ENCODE measurements at regions not wholly inside any gene's neighbourhood (a gene's known extent, or its start where the extent isn't known, plus 50 kb on each side); places are given as distances from the start of the nearest gene placed in this dataset.

DNA sequence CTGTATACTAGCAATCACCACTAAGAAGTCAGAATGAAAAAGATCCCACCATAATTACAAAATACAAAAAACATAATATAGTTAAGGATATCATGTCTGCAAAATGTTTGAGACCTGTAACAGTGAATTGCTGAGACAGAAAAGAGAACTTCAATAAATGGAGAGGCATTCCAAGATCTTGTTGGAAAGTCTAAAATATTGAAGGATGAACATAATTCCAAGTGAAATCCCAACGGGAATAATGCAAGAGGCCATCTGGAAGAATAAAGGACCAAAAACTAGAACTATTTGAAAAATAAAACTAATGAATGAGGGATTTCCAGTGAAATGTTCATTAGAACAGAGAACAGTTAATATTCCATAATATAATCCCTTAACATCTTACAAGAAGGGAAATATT lies 110.9 kb downstream of the COL6A6 start:
- no peak for TF ChIP-seq POLR2A (IDR thresholded peaks at IDR 0.05)
- TF ChIP-seq, protein P1, sequence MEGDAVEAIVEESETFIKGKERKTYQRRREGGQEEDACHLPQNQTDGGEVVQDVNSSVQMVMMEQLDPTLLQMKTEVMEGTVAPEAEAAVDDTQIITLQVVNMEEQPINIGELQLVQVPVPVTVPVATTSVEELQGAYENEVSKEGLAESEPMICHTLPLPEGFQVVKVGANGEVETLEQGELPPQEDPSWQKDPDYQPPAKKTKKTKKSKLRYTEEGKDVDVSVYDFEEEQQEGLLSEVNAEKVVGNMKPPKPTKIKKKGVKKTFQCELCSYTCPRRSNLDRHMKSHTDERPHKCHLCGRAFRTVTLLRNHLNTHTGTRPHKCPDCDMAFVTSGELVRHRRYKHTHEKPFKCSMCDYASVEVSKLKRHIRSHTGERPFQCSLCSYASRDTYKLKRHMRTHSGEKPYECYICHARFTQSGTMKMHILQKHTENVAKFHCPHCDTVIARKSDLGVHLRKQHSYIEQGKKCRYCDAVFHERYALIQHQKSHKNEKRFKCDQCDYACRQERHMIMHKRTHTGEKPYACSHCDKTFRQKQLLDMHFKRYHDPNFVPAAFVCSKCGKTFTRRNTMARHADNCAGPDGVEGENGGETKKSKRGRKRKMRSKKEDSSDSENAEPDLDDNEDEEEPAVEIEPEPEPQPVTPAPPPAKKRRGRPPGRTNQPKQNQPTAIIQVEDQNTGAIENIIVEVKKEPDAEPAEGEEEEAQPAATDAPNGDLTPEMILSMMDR (IDR thresholded peaks at IDR 0.05), result no peak
- H3K4me3 ChIP-seq (ENCODE audit: low read depth, poor library complexity, severe bottlenecking), result no peak overlapping the region
- DNase-seq (ENCODE audit: low spot score in 2 of 2), result no peak
- 47% methylated on average over 1 of the region's 1 CpG for WGBS, 2 donors
- intact Hi-C loops (cut with DNase I; ENCODE audit: low total_unique reads), result no loop called here
